Colon (tissue), 2 donors: ENCODE measurements at regions not wholly inside any gene's neighbourhood (a gene's known extent, or its start where the extent isn't known, plus 50 kb on each side); places are given as distances from the start of the nearest gene placed in this dataset.
"Not testable (repeated sequence)": the region's sequence is repeated elsewhere in the genome, so short reads cannot be mapped to it uniquely, and the experiment has no call there.

Experiments
- FAIRE-seq: peaks from 2 replicates; lab custom pipeline; 2012; peaks lifted over from hg19 to GRCh38; lab: Jason Lieb, UNC
- donor health status: control.
- donor health status: control.

DNA sequence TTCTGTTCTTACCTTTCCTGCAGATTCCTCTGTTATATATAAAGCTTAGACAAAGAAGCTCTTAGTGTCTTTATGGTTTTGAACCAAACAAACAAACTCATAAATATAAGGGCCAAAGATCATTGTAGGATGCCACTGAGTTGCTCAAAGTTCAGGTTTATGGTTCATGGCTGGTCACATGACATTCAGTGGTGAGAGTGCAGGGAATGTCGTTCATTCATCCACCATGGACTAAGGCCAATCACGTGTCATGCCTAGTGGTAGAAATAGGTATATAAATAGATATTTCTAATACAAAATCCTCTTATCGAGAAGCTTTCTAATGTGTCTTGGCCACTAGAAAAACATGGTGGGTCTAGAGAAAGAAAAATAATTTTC lies 119.4 kb downstream of the GATA3 start:
- FAIRE-seq, result no peak

DNA sequence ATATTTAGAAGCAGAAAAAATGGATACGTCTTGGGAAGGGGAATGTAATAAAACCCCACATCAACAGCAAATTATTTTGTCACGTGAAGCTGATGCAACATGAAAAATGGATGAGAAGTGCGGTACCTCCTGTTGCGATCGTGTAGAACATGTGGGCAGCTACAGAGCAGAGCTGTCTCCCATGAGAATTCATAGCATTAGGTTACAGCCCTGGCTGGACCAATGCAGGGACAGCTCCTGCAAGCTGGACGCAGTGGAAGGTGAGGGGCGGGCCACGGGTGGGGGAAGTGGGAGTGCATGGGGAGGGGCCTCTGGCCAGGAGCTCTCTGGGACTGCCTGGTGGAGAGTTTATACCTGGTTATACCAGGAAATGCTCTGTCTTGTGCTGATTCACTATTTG lies 120.3 kb downstream of the GATA3 start:
- no peak for FAIRE-seq

DNA sequence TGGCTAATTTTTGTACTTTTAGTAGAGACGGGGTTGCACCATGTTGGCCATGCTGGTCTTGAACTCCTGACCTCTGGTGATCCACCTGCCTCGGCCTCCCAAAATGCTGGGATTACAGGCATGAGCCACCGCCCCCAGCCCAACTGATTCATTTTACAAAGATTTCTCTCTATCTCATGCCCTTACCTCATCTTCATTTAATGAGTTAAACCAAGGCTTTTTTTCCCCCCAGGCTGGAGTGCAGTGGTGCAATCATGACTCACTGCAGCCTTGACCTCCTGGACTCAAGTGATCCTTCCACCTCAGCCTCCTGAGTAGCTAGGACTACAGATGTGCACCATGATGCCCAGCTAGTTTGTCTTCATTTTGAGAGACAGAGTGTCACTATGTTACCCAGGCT lies 123.0 kb downstream of the GATA3 start:
- not testable (repeated sequence) for FAIRE-seq

DNA sequence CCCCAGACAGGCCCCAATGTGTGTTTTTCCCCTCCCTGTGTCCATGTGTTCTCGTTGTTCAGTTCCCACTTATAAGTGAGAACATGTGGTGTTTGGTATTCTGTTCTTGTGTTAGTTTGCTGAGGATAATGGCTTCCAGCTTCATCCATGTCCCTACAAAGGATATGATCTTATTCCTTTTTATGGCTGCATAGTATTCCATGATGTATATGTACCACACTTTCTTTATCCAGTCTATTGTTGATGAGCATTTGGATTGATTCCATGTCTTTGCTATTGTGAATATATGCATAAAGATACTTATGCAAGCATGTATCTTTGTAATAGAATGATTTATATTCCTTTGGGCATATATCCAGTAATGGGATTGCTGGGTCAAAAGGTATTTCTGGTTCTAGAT lies 125.3 kb downstream of the GATA3 start:
- FAIRE-seq, result not testable (repeated sequence)

DNA sequence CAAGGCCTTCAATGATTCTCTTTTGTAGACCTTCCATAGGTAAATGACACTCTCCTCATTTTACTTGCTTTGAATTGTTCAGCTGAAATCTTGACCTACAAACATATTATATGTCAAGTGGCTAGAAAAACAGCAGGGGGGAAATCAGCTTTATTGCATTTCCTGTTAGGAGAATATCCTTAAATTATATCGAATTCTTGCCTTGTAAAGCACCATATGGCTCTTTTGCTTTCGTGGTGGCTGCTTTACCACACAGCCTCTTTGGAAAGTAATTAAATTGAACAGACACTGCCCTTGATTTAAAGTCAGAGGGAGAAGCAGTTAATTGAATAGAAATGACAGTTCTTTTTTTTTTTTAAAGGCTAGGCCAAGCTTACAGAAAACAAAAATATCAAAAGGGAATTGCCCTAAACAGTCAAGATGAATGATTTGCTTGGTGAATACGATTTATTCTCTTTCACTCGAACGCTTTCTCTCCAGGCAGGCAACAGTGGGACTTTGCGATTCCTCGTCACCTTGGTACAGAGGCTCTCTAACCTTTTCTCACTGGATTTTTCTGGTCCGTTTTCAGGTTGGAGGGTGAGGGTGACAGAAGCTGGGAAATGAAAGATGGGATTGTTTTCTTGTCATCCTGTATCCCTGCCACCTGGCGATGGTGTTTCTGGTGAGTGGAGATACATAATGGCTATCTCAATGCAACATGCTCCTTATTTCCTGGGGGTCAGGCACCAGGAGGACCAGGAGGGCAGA lies 126.0 kb downstream of the GATA3 start:
- FAIRE-seq, result no peak

DNA sequence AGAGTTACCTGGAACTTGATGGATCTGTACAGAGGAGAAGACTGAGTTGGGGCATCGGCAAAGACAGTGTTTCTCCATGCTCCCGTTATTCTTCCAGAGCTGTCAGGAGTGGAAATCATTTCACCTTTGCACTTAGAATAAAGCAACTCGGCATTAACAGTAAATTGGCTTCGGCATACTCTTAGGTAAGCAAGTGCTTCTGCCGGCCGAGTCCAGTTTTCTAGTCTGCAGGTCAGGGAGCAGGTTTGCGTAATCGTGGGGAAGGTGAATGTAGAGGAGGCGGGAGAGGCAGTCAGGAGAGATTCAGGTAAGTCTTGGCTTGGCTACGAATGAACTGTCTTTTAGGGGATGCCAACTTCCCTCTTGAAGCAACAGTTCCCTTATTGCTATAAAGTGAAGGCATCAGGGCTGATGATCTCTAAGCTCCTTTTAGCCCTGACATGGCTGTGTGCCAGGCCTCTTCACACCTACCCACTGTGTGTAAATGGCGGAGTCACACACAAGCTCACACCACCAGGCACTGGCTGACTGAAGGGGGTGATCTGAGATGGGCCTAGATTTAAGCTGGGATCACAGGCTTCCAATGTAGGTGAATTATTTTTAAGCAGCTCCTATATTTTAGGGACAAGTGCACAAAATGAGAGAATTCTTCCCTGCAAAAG lies 127.1 kb downstream of the GATA3 start:
- FAIRE-seq, result no peak

DNA sequence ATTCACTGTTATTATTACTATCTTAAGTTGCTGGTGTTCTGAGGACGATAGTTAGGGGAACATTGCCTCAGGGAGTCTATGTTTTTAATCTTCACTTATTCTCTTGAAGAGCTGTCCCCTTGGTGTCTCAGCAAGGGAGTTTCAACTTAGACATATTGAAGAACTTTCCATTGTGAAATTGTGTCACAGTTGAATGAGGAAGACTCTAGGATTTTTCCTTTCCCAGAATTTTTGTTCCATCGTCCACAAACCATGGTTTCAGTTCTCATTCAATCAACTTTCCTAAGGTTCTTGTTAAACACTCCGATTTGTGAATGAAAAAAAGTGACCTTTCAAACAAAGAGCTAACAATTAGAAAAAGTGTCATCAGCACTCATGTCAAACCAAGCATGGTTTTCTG lies 128.3 kb downstream of the GATA3 start:
- no peak for FAIRE-seq

DNA sequence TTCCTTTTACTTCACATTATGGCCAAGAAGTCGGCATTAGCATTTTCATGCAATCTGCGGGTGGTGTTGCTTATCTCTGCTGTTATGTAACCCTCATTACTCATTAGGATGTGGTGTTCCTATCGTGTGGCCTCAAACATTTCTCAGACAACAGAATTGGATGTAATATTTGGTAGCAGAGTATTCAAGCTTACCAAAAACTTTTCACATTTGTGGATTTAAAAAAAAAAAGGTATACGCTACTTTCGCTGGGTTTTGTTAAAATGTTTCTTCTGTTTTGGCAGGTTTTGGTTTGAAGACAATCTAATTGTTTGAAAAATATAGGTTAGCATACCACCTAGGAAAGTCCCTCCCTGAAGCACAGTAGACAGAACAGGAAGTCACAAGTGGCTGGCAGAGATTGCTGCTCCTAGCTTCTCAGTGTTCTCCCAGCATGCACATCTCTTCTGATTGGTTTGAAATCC lies 128.8 kb downstream of the GATA3 start:
- FAIRE-seq, result no peak

DNA sequence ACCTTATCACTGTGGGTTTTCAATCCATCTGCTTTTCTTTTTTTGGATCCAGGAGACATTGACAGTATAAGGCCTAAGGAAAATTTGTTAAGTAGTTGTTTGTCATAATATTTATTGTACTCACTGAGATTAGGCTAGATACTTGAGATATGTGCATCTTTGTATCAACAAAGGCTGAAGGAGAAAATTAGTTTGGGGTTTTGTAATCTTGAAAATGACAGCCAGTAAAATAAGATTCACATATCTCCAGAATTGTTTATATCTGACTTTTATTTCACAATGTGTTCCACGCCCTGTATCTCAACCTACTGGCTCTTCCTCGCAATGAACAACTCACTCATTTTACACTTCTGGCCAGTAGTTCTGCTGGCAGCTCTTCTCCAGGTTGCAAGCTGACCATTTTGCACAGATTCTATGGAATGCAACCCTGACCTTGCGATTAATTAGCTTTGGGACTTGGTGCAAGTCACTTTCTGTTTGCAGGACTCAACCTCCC lies 132.7 kb downstream of the GATA3 start:
- no peak for FAIRE-seq

DNA sequence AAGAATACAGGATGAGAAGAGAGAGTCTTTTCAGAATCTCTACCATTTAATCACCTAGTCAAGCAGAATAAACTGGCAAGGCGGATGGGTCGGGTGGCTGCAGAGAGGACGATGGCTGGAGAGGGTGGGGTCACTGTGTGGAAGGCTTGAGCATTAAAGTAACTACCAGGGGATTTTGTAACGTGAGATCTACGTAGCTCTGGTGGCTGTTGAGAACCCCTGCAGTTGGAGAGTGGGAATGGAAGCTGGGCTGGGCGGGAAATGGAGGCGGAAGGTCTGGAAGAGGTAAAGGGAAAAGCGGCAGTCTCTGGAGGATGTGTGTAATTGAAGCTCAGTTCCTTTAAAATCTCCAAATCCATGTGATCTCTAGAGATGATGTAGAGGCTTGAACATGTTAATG lies 135.0 kb downstream of the GATA3 start:
- no peak for FAIRE-seq

DNA sequence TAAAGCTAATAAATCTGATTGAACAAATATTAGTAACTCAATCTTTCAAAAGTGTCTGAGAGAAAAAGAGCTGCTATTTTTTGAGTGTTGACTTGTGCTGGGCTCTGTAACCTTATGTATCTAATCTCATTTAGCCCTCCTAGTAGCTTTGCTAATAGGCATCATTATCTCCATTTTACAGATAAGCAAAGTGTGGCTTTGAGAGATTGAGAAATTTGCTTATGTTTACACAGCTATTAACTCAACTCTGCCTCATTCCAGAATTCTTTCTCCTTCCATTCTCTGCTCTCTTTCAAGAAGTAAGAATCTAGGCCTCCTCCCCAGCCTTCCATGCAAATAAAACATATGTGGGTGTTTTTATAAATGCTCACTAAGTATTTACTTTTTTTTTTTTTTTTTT lies 137.8 kb downstream of the GATA3 start:
- no peak for FAIRE-seq

DNA sequence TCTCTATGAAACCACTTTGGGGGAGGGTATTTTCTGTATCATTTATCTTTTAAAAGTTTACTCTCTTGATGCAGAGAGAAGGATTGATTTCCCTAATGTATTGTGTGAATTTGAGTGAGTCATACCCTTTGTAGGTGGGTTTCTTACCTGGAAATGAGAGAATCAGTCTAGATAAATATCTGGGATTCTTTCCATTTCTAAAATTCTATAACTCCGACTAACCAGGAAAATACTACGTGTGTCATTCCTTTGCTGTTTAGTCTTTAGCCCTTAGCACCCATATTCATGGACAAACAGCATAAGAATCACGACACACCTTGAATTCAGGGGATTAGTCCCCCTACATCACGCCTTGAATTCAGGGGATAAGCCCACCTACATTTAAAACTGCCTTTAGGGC lies 139.1 kb downstream of the GATA3 start:
- no peak for FAIRE-seq

DNA sequence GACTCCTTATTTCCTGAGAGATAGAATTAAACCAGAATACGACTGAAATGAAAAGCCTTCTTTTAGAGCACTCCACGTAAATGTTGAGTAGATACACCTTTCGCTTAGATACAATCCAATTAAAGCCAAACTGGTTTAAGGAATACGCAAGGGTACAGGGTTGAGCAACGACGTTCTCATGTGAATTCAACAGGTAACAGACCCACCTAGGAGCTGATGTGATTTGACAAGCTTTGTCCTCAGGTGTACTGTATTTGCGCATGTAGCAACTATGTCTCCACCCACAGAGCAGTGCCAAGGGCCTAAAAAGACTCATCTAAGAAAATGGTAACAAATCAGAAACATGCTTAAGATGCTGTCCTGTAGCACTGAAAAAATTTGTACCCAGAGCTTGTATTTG lies 139.6 kb downstream of the GATA3 start:
- no peak for FAIRE-seq

DNA sequence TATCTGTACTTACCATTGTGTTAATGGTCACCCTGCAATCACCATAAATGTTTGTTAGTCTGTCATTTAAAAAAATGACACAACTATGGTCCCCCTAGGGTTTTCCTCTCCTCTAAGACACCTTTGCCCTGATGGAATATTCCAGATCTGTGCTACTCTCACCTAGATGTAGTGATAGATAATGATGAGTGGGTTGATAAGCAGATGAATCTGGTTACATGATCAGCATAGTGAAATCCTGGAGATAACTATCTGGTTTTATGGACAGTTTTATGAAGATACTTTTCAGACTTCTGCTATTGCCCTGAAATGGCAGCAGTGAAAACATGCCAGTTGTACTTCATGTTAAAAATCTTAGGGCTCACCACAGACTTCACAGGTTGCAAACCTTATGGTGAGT lies 152.4 kb downstream of the GATA3 start:
- FAIRE-seq, result no peak

DNA sequence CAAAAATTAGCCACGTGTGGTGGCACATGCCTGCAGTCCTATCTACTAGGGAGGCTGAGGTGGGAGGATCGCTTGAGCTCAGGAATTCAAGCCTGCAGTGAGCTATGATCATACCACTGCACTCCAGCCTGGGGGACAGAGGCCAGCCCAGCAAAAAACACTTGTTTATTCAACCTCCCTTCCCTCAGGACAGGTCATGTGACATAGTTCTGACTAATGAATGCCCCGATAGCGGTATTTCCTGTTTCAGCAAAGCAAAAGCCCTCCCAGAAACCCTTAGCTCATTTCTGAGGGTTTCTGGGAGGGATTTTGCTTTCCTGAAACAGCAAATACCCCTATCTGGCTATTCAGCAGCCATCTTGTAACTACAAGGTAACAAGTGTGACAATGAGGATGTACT lies 157.1 kb downstream of the GATA3 start:
- no peak for FAIRE-seq

DNA sequence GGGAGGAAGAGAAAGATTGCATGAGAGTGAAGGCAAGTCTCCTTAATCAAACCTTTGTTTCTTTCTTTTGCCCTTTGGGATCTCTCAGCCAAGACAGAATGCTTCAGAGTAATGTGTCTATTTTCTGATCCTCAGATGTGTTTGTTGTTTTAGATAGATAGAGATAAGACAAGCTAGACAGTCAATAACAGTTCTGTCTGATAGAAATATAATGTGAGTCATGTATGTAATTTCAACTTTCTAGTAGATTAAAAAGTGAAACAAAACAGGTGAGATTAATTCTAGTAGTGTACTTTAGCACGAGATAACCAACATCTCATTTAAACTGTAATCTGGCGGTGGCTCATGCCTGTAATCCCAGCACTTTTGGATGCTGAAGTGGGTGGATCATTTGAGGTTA lies 159.2 kb downstream of the GATA3 start:
- FAIRE-seq, result no peak

DNA sequence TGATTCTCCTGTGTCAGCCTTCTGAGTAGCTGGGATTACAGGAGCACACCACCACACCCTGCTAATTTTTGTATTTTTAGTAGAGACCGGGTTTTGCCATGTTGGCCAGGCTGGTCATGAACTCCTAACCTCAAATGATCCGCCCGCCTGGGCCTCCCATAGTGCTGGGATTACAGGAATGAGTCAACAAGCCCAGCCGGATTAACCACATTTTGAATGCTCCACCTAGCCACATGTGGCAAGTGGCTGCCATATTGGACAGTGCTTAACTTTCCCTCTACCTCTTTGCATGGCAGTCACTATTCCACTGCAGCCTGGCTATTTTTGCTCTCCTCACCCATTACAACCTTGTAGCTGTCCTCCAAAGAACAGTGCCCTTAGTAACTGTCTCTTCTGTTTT lies 160.1 kb downstream of the GATA3 start:
- no peak for FAIRE-seq

DNA sequence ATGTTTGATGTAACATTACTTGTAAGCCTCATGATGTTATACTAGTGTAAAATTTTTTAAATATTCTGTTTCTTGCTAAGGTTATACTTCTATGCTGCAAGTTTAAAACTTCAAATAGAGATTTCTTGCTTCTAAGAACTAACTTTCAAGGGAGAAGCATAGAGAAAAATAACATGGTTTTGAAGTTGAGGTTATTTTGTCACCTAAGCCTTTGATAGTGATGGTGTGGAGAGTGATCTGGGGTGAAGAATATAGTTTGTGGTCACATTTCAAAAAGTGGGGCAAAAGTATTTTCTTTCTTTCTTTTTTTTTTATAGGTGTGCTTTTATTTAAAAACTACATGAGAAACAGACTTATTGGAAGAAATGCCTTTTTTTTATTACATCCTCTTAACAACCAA lies 162.4 kb downstream of the GATA3 start:
- no peak for FAIRE-seq

DNA sequence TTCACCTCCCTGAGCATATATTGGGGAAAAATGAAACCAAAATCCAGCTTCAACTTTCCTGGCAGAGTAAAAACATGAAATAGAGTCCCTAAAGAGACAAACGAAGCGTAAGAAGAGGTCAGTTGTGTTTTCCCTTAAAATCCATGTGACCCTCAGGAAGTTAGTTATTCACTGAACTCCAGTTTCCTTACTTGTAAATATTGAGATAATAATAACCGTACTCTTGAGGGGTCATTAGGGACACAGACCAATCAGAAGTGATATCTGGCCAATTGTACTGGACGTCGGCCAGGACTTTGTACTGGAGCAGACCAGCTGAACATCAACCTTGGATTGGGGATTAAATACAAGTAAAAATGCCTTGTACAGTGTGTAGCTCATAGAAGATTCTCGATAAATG lies 167.0 kb downstream of the GATA3 start:
- FAIRE-seq, result no peak

DNA sequence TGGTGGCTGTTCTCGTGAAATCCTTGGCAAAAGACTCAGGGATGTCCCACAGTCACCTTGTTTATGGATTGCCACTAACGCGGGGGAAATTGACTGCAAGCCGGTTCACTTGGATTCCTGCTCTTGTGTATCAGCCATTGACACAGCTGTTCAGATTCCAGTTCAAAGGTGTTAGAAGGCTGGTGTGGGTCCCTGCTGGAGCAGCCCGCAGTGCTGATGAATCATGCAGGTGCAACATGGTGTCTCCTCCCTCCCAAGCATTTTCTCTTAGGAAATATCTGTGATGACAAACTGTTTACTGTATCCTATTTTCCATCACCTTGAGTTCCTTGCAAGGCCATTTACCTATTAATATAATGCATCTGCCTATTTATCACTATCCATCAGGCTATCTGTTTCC lies 170.1 kb downstream of the GATA3 start:
- no peak for FAIRE-seq

DNA sequence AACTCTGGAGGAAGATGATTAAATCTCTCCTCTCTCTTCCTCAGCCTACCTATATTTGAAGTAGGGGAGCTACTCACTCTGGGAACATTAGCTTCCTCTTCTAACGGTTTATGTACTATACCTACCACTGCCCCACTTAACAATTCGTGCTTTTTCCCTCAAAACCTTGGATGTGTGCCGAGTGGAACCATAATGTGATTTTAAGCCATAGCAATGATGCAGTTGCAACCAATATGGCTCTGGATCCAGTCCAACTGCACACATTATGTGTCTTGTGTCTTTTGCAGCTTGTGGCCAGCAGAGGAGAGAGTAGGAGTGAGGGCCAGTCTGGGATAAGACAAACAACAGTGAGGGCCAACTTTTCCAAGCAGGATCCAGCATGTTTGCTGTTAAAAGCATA lies 170.7 kb downstream of the GATA3 start:
- no peak for FAIRE-seq

DNA sequence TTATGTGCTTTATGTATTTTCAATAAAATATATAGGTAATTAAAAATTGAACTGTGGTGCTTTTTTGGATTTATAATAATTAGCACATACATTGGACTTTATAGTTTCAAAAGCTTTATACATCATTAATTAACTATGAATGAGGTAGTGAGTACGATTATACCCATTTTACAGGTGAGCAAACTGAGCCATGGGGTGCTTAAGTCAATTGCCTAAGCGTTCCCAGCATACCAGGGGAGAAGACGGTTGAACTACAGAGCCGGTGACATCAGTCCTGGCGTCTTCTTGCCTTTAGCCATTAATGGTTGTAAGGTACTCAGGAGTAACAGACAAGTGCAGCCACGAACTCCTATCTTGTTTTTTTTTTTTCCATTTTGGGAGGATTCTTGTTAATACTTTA lies 172.8 kb downstream of the GATA3 start:
- no peak for FAIRE-seq

DNA sequence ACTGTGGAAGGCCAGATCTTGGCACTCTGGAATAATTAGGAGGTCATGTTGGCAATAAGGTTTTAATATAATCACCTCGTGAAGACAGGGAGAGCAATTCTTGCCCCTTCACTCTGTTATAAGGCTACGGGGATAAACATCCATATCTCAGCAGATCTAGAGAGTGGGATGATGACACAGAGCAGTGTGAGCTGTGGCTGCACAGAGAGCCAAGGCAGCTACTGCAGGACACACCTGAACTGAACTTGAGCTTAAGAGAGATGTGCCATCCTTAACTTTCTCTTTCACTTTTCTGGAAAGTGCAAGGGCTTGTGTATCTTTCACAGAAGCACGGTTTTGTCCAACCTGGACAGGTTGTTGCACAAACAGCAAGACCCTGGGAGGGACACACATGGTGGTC lies 174.7 kb downstream of the GATA3 start:
- no peak for FAIRE-seq

DNA sequence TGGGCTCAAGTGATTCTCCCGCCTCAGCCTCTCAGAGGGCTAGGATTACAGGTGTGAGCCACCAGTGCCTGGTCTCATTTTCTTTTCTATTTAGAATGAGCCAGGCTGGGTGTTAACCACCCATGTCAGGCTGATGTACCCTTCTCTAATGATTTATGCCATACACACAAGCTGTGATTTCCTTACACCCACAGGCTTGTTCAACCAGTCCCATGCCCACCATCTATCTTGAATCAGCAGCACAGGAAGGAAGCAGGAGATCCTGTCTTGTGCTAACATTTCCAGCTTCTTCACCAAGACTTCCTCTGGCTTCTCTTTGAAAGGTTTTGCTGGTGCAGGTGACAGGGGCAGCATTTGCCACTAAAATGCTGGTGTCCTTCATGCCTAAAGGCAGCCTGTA lies 176.4 kb downstream of the GATA3 start:
- no peak for FAIRE-seq
